SU-DHL-6 (cell line): ENCODE measurements at regions not wholly inside any gene's neighbourhood (a gene's known extent, or its start where the extent isn't known, plus 50 kb on each side); places are given as distances from the start of the nearest gene placed in this dataset.

Experiments used
- H2AFZ ChIP-seq: fragments of 200-600 bp; sonication (generic); 2 replicates; pipeline ENCODE4 v1.6.1; 2014; ENCODE audit warnings: low read depth, mild to moderate bottlenecking, moderate library complexity, mixed read lengths, antibody characterized with exemption, low read length; ENCODE audit not compliant: severe bottlenecking
- H3F3A ChIP-seq: fragments of 200-600 bp; shearing (Covaris generic); 2 replicates; pipeline ENCODE4 v1.6.0; 2016; ENCODE audit warnings: antibody characterized with exemption, mild to moderate bottlenecking; ENCODE audit not compliant: insufficient read depth
- H3K27ac ChIP-seq: fragments of 200-600 bp; sonication (generic); 2 replicates; pipeline ENCODE4 v1.5.1; 2016; ENCODE audit warnings: low read depth, mild to moderate bottlenecking, low read length, moderate library complexity, mixed read lengths
- H3K27me3 ChIP-seq: fragments of 200-600 bp; sonication (generic), shearing (Covaris generic); 2 replicates; pipeline ENCODE4 v1.6.0; 2014; ENCODE audit warnings: mild to moderate bottlenecking, low read length
- H3K36me3 ChIP-seq: fragments of 200-600 bp; sonication (generic); 2 replicates; pipeline ENCODE4 v1.6.1; 2014; ENCODE audit warnings: mild to moderate bottlenecking, low read length, mixed read lengths
- H3K4me2 ChIP-seq: fragments of 300-600, 200-600 bp; shearing (Covaris generic), sonication (generic); 2 replicates; pipeline ENCODE4 v1.6.0; 2014; ENCODE audit warnings: low read length, low read depth, mild to moderate bottlenecking; ENCODE audit not compliant: poor library complexity, severe bottlenecking
- H3K4me3 ChIP-seq: fragments of 200-600 bp; sonication (generic); 2 replicates; pipeline ENCODE4 v1.5.1; 2014; ENCODE audit warnings: antibody characterized with exemption, low read length, mild to moderate bottlenecking, mixed read lengths; ENCODE audit not compliant: insufficient read depth, poor library complexity, severe bottlenecking
- H3K79me2 ChIP-seq: fragments of 200-600 bp; sonication (generic); 2 replicates; pipeline ENCODE4 v1.6.1; 2014; ENCODE audit warnings: mild to moderate bottlenecking, low read length, moderate library complexity; ENCODE audit not compliant: insufficient read depth
- H3K9ac ChIP-seq: fragments of 200-600 bp; sonication (generic); 2 replicates; pipeline ENCODE4 v1.7.0; 2014; ENCODE audit warnings: mild to moderate bottlenecking, low read length
- H3K9me2 ChIP-seq: fragments of 200-600 bp; sonication (generic); replicated peaks from 2 replicates; pipeline ENCODE4 v1.6.1; 2014; ENCODE audit warnings: low read length; ENCODE audit not compliant: insufficient read depth
- H3K9me3 ChIP-seq: fragments of 200-600 bp; sonication (generic); 2 replicates; pipeline ENCODE4 v1.6.1; 2014; ENCODE audit warnings: low read length, mixed read lengths; ENCODE audit not compliant: insufficient read depth
- H4K20me1 ChIP-seq: fragments of 200-600 bp; sonication (generic); 2 replicates; pipeline ENCODE4 v1.6.1; 2014; ENCODE audit warnings: low read depth, mild to moderate bottlenecking, antibody characterized with exemption, low read length, moderate library complexity, mixed read lengths
- EZH2phosphoT487 ChIP-seq: fragments of 200-600 bp; sonication (generic), shearing (Covaris generic); conservative IDR thresholded peaks from 2 replicates; pipeline ENCODE4 v1.6.1; 2018; ENCODE audit warnings: mild to moderate bottlenecking, antibody characterized with exemption, low read length, moderate library complexity, mixed read lengths
- TF ChIP-seq, protein P1 (sequence below): fragments of 200-600 bp; sonication (generic); IDR thresholded peaks from one replicate; pipeline ENCODE4 v1.5.1; 2017; ENCODE audit warnings: antibody characterized with exemption, mild to moderate bottlenecking, low read length, moderate library complexity; ENCODE audit not compliant: insufficient read depth, poor library complexity, severe bottlenecking

DNA sequence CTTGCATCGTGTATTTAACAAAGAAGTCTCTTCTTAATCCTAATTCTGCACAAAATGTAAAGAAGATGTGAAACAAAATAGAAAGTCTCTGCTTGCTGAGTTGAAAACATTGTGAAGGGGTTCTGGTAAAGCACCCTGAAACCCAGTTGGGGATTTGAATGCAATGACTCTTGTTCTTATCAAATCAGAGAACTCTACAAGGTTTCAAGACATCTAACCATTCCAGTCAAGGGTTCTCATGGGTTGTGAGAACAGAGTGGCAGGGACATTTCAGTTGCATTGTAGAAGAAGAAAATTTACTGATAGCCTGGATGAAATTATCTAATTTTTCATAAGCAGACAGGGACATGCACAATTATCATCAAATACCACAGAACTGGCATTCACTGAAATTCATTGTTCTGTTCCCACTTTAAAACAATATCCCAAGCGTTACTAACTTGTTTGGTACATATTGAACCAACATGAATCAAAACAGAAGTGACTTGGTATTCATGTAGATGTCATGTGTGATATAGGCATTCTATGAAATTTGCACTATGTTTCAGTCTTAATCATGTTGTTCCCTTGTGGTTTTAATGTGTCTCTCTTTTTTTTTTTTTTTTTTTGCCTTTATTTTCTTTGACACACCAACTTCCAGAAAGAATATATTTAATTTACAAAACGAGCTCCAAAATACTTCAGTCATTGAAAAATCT, 563.3 kb downstream of the IRX1 start:
- H3K27ac ChIP-seq = no peak overlapping the region
- TF ChIP-seq, protein P1, sequence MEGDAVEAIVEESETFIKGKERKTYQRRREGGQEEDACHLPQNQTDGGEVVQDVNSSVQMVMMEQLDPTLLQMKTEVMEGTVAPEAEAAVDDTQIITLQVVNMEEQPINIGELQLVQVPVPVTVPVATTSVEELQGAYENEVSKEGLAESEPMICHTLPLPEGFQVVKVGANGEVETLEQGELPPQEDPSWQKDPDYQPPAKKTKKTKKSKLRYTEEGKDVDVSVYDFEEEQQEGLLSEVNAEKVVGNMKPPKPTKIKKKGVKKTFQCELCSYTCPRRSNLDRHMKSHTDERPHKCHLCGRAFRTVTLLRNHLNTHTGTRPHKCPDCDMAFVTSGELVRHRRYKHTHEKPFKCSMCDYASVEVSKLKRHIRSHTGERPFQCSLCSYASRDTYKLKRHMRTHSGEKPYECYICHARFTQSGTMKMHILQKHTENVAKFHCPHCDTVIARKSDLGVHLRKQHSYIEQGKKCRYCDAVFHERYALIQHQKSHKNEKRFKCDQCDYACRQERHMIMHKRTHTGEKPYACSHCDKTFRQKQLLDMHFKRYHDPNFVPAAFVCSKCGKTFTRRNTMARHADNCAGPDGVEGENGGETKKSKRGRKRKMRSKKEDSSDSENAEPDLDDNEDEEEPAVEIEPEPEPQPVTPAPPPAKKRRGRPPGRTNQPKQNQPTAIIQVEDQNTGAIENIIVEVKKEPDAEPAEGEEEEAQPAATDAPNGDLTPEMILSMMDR = no peak
- no peak for TF ChIP-seq EZH2phosphoT487
- no peaks in the 10 kb centered on the region for H3K9me2 ChIP-seq
- H3K79me2 ChIP-seq = no peaks in the 10 kb centered on the region
- H4K20me1 ChIP-seq = no peaks in the 10 kb centered on the region
- 0 out of 2 replicates have a peak, but pooled peaks cover 3% of the 10 kb centered on the region for H3K9me3 ChIP-seq
- H3K36me3 ChIP-seq = no peaks in the 10 kb centered on the region
- no peak overlapping the region for H3K4me2 ChIP-seq
- no peak overlapping the region for H3K9ac ChIP-seq
- H3F3A ChIP-seq = no peaks in the 10 kb centered on the region
- no peak overlapping the region for H3K4me3 ChIP-seq
- no peak overlapping the region for H2AFZ ChIP-seq
- no peaks in the 10 kb centered on the region for H3K27me3 ChIP-seq

DNA sequence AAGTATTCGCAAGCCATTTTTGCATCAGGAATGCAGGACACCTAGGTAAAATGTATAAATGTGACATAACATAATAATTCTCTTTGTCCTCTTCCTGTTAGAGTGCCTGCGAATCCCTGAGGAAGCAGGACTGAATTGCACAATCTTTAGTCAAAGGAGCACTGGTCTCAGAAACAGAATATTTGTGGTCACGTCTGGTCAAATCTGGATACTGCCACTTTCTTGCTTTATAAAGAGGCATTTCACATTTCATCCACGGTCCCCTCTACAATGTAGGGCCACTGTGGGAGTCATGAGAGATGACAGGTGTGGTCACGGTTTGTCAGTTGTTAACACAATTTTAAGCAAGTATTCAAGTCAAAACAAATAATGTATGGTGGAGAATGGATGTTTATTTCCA, 564.0 kb downstream of the IRX1 start:
- Histone ChIP-seq H3K9me2 (no peaks in the 10 kb centered on the region), H3F3A (no peaks in the 10 kb centered on the region), H3K9ac (no peak overlapping the region), H3K79me2 (no peaks in the 10 kb centered on the region), H4K20me1 (no peaks in the 10 kb centered on the region), H3K9me3 (0 out of 2 replicates have a peak, but pooled peaks cover 3% of the 10 kb centered on the region), H3K36me3 (no peaks in the 10 kb centered on the region), H2AFZ (no peak overlapping the region), H3K4me2 (no peak overlapping the region), H3K27me3 (no peaks in the 10 kb centered on the region), H3K4me3 (no peak overlapping the region), H3K27ac (no peak overlapping the region)
- TF ChIP-seq, protein P1 = no peak
- no peak for TF ChIP-seq EZH2phosphoT487

DNA sequence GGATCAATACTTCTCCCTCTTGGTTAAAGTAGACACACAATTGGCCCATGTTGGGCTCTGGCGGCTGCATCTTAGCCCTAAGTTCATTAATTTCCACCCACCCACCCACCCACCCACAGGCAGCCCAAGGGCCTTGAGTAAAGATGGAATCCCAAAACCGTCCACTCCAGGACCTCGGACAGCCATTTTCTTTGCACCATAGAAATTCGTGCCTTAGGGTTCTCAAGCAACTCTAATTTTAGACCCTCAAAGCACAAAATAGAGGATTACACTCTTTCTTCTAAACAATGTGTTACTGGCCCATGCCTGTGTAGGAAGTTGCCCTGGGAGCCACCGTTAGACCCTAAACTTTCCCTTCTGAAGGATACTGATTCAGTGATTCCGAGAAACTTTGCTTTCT, 568.5 kb downstream of the IRX1 start:
- Histone ChIP-seq H3K9ac (no peak overlapping the region), H3K36me3 (no peaks in the 10 kb centered on the region), H4K20me1 (no peaks in the 10 kb centered on the region), H3K79me2 (no peaks in the 10 kb centered on the region), H3K4me2 (no peak overlapping the region), H3K27ac (no peak overlapping the region), H3F3A (no peaks in the 10 kb centered on the region), H3K4me3 (no peak overlapping the region), H3K9me2 (no peaks in the 10 kb centered on the region), H3K9me3 (0 out of 2 replicates have a peak, but pooled peaks cover 3% of the 10 kb centered on the region), H2AFZ (no peak overlapping the region), H3K27me3 (no peaks in the 10 kb centered on the region)
- TF ChIP-seq EZH2phosphoT487 = no peak
- TF ChIP-seq, protein P1 = no peak
